ENCODE measurements at regions not wholly inside any gene's neighbourhood (a gene's known extent, or its start where the extent isn't known, plus 50 kb on each side); places are given as distances from the start of the nearest gene placed in this dataset.

- no peak overlapping the region for H2AFZ ChIP-seq (ENCODE audit: control insufficient read depth, low read length)
- no peaks in the 10 kb centered on the region for H3K4me1 ChIP-seq (ENCODE audit: control insufficient read depth, extremely low read depth, insufficient read depth, low read length)
- DNase-seq (ENCODE audit: low read depth, low spot score), result no peak
- dilution Hi-C loops (cut with MboI; ENCODE audit: extremely low pct_ligation_motif_present, low sequenced_read_pairs), result no loop called here
- no peak overlapping the region for H3K9ac ChIP-seq (ENCODE audit: control insufficient read depth, extremely low read depth, insufficient read depth, low read length)
- H3K4me2 ChIP-seq (ENCODE audit: control insufficient read depth, extremely low read depth, insufficient read depth, low read depth, low read length), result no peak overlapping the region
- no peak for FAIRE-seq
- H3K4me3 ChIP-seq (ENCODE audit: control insufficient read depth in 2 of 3, extremely low read depth in 1 of 3, insufficient read depth in 2 of 3, low read depth in 1 of 3, low read length in 3 of 3), result no peak overlapping the region
- no peak overlapping the region for H3K27ac ChIP-seq (ENCODE audit: control insufficient read depth, insufficient read depth, low read length)
- TF ChIP-seq CTCF (optimal IDR thresholded peaks at IDR 0.05 in 1 of 3, IDR thresholded peaks at IDR 0.05 in 1 of 3, conservative IDR thresholded peaks at IDR 0.05 in 1 of 3; ENCODE audit: extremely low read depth in 1 of 3, insufficient read depth in 2 of 3, low read length in 3 of 3), result no peak
- TF ChIP-seq EZH2 (IDR thresholded peaks at IDR 0.05; ENCODE audit: low read length), result no peak
- H3K36me3 ChIP-seq (ENCODE audit: control insufficient read depth in 2 of 2, extremely low read depth in 1 of 2, insufficient read depth in 2 of 2, low read length in 2 of 2), result no peaks in the 10 kb centered on the region
- no peaks in the 10 kb centered on the region for H3K9me1 ChIP-seq (ENCODE audit: control insufficient read depth, extremely low read depth, insufficient read depth, low read length)
- no peaks in the 10 kb centered on the region for H3K27me3 ChIP-seq (ENCODE audit: control insufficient read depth, extremely low read depth, insufficient read depth, low read length)
- no peaks in the 10 kb centered on the region for H3K9me3 ChIP-seq (ENCODE audit: control insufficient read depth, low read depth, low read length)
- H3K79me2 ChIP-seq (ENCODE audit: control insufficient read depth, insufficient read depth, low read length), result no peaks in the 10 kb centered on the region
- H4K20me1 ChIP-seq (ENCODE audit: control insufficient read depth, extremely low read depth, insufficient read depth, low read length), result no peaks in the 10 kb centered on the region
Measured at GRCh38 chr13:39811696-39812095, 156.2 kb downstream of the COG6 start.

- Histone ChIP-seq H3K4me2 (ENCODE audit: control insufficient read depth, extremely low read depth, insufficient read depth, low read depth, low read length) (no peak overlapping the region), H3K27me3 (ENCODE audit: control insufficient read depth, extremely low read depth, insufficient read depth, low read length) (no peaks in the 10 kb centered on the region), H3K4me3 (ENCODE audit: control insufficient read depth in 2 of 3, extremely low read depth in 1 of 3, insufficient read depth in 2 of 3, low read depth in 1 of 3, low read length in 3 of 3) (no peak overlapping the region), H3K9me3 (ENCODE audit: control insufficient read depth, low read depth, low read length) (no peaks in the 10 kb centered on the region), H2AFZ (ENCODE audit: control insufficient read depth, low read length) (no peak overlapping the region), H3K4me1 (ENCODE audit: control insufficient read depth, extremely low read depth, insufficient read depth, low read length) (no peaks in the 10 kb centered on the region), H3K9me1 (ENCODE audit: control insufficient read depth, extremely low read depth, insufficient read depth, low read length) (no peaks in the 10 kb centered on the region), H3K79me2 (ENCODE audit: control insufficient read depth, insufficient read depth, low read length) (no peaks in the 10 kb centered on the region), H3K9ac (ENCODE audit: control insufficient read depth, extremely low read depth, insufficient read depth, low read length) (no peak overlapping the region), H3K36me3 (ENCODE audit: control insufficient read depth in 2 of 2, extremely low read depth in 1 of 2, insufficient read depth in 2 of 2, low read length in 2 of 2) (no peaks in the 10 kb centered on the region), H4K20me1 (ENCODE audit: control insufficient read depth, extremely low read depth, insufficient read depth, low read length) (no peaks in the 10 kb centered on the region), H3K27ac (ENCODE audit: control insufficient read depth, insufficient read depth, low read length) (no peak overlapping the region)
- FAIRE-seq, result no peak
- no peak for DNase-seq (ENCODE audit: low read depth, low spot score)
- TF ChIP-seq CTCF (optimal IDR thresholded peaks at IDR 0.05 in 1 of 3, IDR thresholded peaks at IDR 0.05 in 1 of 3, conservative IDR thresholded peaks at IDR 0.05 in 1 of 3; ENCODE audit: extremely low read depth in 1 of 3, insufficient read depth in 2 of 3, low read length in 3 of 3) (no peak), EZH2 (IDR thresholded peaks at IDR 0.05; ENCODE audit: low read length) (no peak)
- dilution Hi-C loops (cut with MboI; ENCODE audit: extremely low pct_ligation_motif_present, low sequenced_read_pairs), result no loop called here
Measured at GRCh38 chr13:39815345-39816111, 160.1 kb downstream of the COG6 start.

All from keratinocyte (primary cell).